Cardiac muscle cell (in vitro differentiated cells and primary cell): ENCODE measurements at regions not wholly inside any gene's neighbourhood (a gene's known extent, or its start where the extent isn't known, plus 50 kb on each side); places are given as distances from the start of the nearest gene placed in this dataset.

Source experiments
- DNase-seq, 2 donors: peaks; one replicate each; pipeline versions ENCODE4 v3.0.0 to v3.0.0-alpha.2; 2010 to 2017; ENCODE audit warnings: low read depth in 1 of 2, low spot score in 1 of 2
- H3K27ac ChIP-seq: fragments of 200-600 bp; sonication (generic); 2 replicates; pipeline ENCODE4 v1.5.1; 2016
- H3K27me3 ChIP-seq: fragments of 200-600 bp; sonication (generic); 2 replicates; pipeline ENCODE4 v1.6.0; 2016; ENCODE audit warnings: control low read depth
- H3K36me3 ChIP-seq: fragments of 200-600 bp; sonication (generic); 2 replicates; pipeline ENCODE4 v1.5.1; 2016; ENCODE audit warnings: control low read depth
- H3K4me1 ChIP-seq: fragments of 200-600 bp; sonication (generic); 2 replicates; pipeline ENCODE4 v1.8.1; 2017; ENCODE audit warnings: low read depth, mild to moderate bottlenecking, mixed run types
- H3K4me3 ChIP-seq: fragments of 200-600 bp; sonication (generic); 2 replicates; pipeline ENCODE4 v1.5.1; 2016; ENCODE audit warnings: mild to moderate bottlenecking
- H3K9me3 ChIP-seq: fragments of 200-600 bp; sonication (generic); 2 replicates; pipeline ENCODE4 v1.5.1; 2017; ENCODE audit warnings: low read depth, mild to moderate bottlenecking, control low read depth
- TF ChIP-seq, protein P1 (sequence below): IDR thresholded peaks from 2 replicates; pipeline ENCODE4 v1.5.1; 2012; ENCODE audit warnings: low read depth, mild to moderate bottlenecking, low read length

DNA sequence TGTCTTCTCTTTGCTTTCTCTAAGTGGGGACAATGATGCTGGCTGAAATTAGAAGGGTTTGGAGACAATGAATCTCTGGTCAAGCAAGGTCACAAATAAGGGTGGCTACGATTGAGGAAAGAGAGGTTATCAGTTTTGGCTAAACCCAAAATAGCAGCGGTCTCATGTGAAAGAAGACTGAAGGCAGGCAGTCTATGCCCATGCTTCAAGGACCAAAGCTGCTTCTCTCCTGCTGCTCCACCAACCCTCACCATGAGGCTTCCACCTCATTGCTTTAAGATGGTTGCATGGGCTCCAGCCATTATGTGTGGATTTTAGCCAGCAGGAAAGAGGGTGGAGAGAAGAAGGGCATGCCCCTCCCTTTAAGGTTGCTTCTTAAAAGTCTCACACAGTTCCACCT lies 114.1 kb upstream of the TRIM2 start:
- DNase-seq: no peak
- H3K27me3 ChIP-seq: no peaks in the 10 kb centered on the region
- no peak overlapping the region for H3K4me3 ChIP-seq
- H3K27ac ChIP-seq: no peak overlapping the region
- no peaks in the 10 kb centered on the region for H3K9me3 ChIP-seq
- no peaks in the 10 kb centered on the region for H3K36me3 ChIP-seq
- TF ChIP-seq, protein P1, sequence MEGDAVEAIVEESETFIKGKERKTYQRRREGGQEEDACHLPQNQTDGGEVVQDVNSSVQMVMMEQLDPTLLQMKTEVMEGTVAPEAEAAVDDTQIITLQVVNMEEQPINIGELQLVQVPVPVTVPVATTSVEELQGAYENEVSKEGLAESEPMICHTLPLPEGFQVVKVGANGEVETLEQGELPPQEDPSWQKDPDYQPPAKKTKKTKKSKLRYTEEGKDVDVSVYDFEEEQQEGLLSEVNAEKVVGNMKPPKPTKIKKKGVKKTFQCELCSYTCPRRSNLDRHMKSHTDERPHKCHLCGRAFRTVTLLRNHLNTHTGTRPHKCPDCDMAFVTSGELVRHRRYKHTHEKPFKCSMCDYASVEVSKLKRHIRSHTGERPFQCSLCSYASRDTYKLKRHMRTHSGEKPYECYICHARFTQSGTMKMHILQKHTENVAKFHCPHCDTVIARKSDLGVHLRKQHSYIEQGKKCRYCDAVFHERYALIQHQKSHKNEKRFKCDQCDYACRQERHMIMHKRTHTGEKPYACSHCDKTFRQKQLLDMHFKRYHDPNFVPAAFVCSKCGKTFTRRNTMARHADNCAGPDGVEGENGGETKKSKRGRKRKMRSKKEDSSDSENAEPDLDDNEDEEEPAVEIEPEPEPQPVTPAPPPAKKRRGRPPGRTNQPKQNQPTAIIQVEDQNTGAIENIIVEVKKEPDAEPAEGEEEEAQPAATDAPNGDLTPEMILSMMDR: no peak
- peaks cover 4% of the 10 kb centered on the region for H3K4me1 ChIP-seq

DNA sequence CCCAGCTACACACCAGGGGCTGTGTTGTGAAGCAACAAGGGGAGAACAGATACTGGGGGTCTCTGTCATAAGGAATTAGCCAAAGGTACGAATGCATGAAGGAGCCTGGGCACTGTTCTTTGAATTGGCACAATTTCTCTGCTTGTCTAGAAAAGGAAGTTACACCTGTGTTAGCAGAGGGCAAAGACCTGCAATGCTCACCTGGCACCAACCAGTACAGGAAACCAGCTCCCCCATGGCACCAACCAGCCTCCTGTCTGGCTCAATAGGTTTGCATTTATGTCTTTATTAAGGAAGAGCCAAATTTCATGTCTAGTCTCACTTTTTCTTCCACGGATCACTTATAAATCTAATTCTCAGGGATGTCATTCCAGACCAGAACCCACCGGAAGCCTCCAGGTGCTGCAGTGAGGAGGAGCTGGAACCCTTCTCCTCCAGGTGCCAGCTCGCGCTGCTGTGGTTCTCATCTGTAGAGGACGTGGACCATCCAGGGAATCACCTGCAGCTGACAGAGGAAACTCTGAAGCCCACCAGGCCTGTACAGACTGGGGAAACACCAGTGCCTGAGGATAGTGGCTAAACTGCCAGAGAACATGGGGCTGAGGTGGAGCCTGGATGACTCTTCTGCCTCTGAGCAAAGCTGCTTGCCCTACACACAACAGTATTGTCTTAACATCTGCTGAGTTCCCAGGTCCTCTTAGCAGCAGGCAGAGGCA lies 113.4 kb upstream of the TRIM2 start:
- Histone ChIP-seq H3K27ac (no peak overlapping the region), H3K27me3 (no peaks in the 10 kb centered on the region), H3K4me1 (peaks cover under 1% of the 10 kb centered on the region), H3K4me3 (no peak overlapping the region), H3K36me3 (no peaks in the 10 kb centered on the region), H3K9me3 (no peaks in the 10 kb centered on the region)
- no peak for DNase-seq
- TF ChIP-seq, protein P1: no peak

- H3K4me1 ChIP-seq: no peaks in the 10 kb centered on the region
- H3K4me3 ChIP-seq: no peak overlapping the region
- no peaks in the 10 kb centered on the region for H3K9me3 ChIP-seq
- H3K36me3 ChIP-seq: no peaks in the 10 kb centered on the region
- DNase-seq: no peak
- TF ChIP-seq, protein P1: no peak
- no peak overlapping the region for H3K27ac ChIP-seq
- H3K27me3 ChIP-seq: no peaks in the 10 kb centered on the region
Observed at GRCh38 chr4:153093396-153093795, 110.8 kb upstream of the TRIM2 start.

- H3K27ac ChIP-seq: no peak overlapping the region
- TF ChIP-seq, protein P1: no peak
- no peaks in the 10 kb centered on the region for H3K4me1 ChIP-seq
- no peaks in the 10 kb centered on the region for H3K27me3 ChIP-seq
- H3K36me3 ChIP-seq: no peaks in the 10 kb centered on the region
- no peak for DNase-seq
- no peaks in the 10 kb centered on the region for H3K9me3 ChIP-seq
- H3K4me3 ChIP-seq: no peak overlapping the region
Observed at GRCh38 chr4:153093802-153094201, 110.4 kb upstream of the TRIM2 start.

- Histone ChIP-seq H3K27ac (no peak overlapping the region), H3K4me1 (no peaks in the 10 kb centered on the region), H3K36me3 (no peaks in the 10 kb centered on the region), H3K4me3 (no peak overlapping the region), H3K9me3 (no peaks in the 10 kb centered on the region), H3K27me3 (no peaks in the 10 kb centered on the region)
- DNase-seq: no peak
- TF ChIP-seq, protein P1: no peak
Observed at GRCh38 chr4:153094435-153094834, 109.8 kb upstream of the TRIM2 start.
